Gastroesophageal sphincter (tissue), 4 donors: ENCODE measurements at regions not wholly inside any gene's neighbourhood (a gene's known extent, or its start where the extent isn't known, plus 50 kb on each side); places are given as distances from the start of the nearest gene placed in this dataset.

Experiments
- ATAC-seq: fragments of 150-250 bp; one replicate; pipeline ENCODE4 v1.9.1; 2016; ENCODE audit warnings: mild to moderate bottlenecking, moderate library complexity
- H3K27ac ChIP-seq, 4 donors: fragments of 200-600 bp; sonication (generic) in 3 of 4; 1 replicate in 3 of 4; 2 replicates in 1 of 4; pipeline ENCODE4 v1.5.1; 2016 to 2019
- H3K27me3 ChIP-seq: fragments of 200-600 bp; sonication (generic); one replicate; pipeline ENCODE4 v1.5.1; 2019
- H3K36me3 ChIP-seq, 2 donors: fragments of 200-600 bp; sonication (generic); one replicate each; pipeline ENCODE4 v1.5.1; 2019; ENCODE audit warnings: control low read depth in 1 of 2
- H3K4me1 ChIP-seq, 3 donors: fragments of 200-600 bp; sonication (generic); 1 replicate in 2 of 3; 2 replicates in 1 of 3; pipeline ENCODE4 v1.5.1; 2016 to 2019; ENCODE audit warnings: control low read depth in 2 of 3
- H3K4me3 ChIP-seq, 2 donors: fragments of 200-600 bp; sonication (generic); one replicate each; pipeline ENCODE4 v1.5.1; 2019; ENCODE audit warnings: mild to moderate bottlenecking in 1 of 2, moderate library complexity in 1 of 2
- H3K9me3 ChIP-seq, 3 donors: fragments of 200-600 bp; sonication (generic); one replicate each; pipeline ENCODE4 v1.5.1; 2017 to 2019; ENCODE audit warnings: control low read depth in 2 of 3
- CTCF ChIP-seq, 4 experiments: fragments of 200-600 bp in 2 of 4; fragments of 450-650 bp in 2 of 4; sonication (generic) in 1 of 4; IDR thresholded peaks; one replicate each; pipeline ENCODE4 v1.5.1; 2017 to 2019; ENCODE audit warnings: antibody characterized with exemption in 4 of 4, mild to moderate bottlenecking in 2 of 4, moderate library complexity in 2 of 4
- EP300 ChIP-seq: sonication (generic); formaldehyde crosslinking; IDR thresholded peaks from one replicate; pipeline ENCODE4 v1.6.1; 2017; ENCODE audit warnings: antibody characterized with exemption, mild to moderate bottlenecking
- POLR2A ChIP-seq, 2 donors: fragments of 450-650 bp; IDR thresholded peaks; one replicate each; pipeline ENCODE4 v1.6.1; 2017; ENCODE audit warnings: antibody characterized with exemption in 2 of 2, mild to moderate bottlenecking in 2 of 2, moderate library complexity in 1 of 2
- POLR2AphosphoS5 ChIP-seq: sonication (generic); formaldehyde crosslinking; IDR thresholded peaks from one replicate; pipeline ENCODE4 v1.6.1; 2017; ENCODE audit warnings: antibody characterized with exemption
- WGBS, 2 donors: methylation state at CpG; one replicate each; pipeline ENCODE4 v1.1.5; 2018; ENCODE audit warnings: low coverage in 1 of 2; 5-methylcytosine and 5-hydroxymethylcytosine counted together

GRCh38 chr6:167664678-167665660 lies 161.7 kb upstream of the AFDN start:
- no peaks in the 10 kb centered on the region for H3K27me3 ChIP-seq
- no peak overlapping the region for H3K27ac ChIP-seq
- no peak for ATAC-seq
- 65 to 83% methylated on average over 10 to 15 of the region's 15 CpGs for WGBS, 2 donors
- no peaks in the 10 kb centered on the region for H3K36me3 ChIP-seq
- no peak overlapping the region for H3K4me3 ChIP-seq
- H3K4me1 ChIP-seq = peaks cover 0 to 27% (median 16%) of the 10 kb centered on the region in 3 donors
- TF ChIP-seq POLR2A (IDR thresholded peaks at IDR 0.05) = no peak
- no peak for TF ChIP-seq POLR2AphosphoS5
- no peak for TF ChIP-seq CTCF (IDR thresholded peaks at IDR 0.05)
- no peak for TF ChIP-seq EP300
- H3K9me3 ChIP-seq = no peaks in the 10 kb centered on the region

- TF ChIP-seq POLR2A (IDR thresholded peaks at IDR 0.05) = no peak
- no peak for TF ChIP-seq EP300
- TF ChIP-seq CTCF (IDR thresholded peaks at IDR 0.05) = no peak
- TF ChIP-seq POLR2AphosphoS5 = no peak
- Histone ChIP-seq H3K4me1 (peaks cover 0 to 19% (median 10%) of the 10 kb centered on the region in 3 donors), H3K36me3 (no peaks in the 10 kb centered on the region), H3K27me3 (no peaks in the 10 kb centered on the region), H3K9me3 (no peaks in the 10 kb centered on the region), H3K27ac (no peak overlapping the region), H3K4me3 (no peak overlapping the region)
- no peak for ATAC-seq
- 56 to 64% methylated on average over 5 to 11 of the region's 19 CpGs for WGBS, 2 donors
Observed at GRCh38 chr6:167665698-167666330, 160.9 kb upstream of the AFDN start.

- H3K27me3 ChIP-seq = no peaks in the 10 kb centered on the region
Observed at GRCh38 chr6:167666571-167667203, 160.0 kb upstream of the AFDN start.

More at GRCh38 chr6:167666571-167667203, 160.0 kb upstream of the AFDN start:
- Histone ChIP-seq H3K4me1 (peaks cover 0 to 10% (median 4%) of the 10 kb centered on the region in 3 donors), H3K4me3 (no peak overlapping the region), H3K36me3 (no peaks in the 10 kb centered on the region), H3K9me3 (no peaks in the 10 kb centered on the region), H3K27ac (no peak overlapping the region)
- no peak for ATAC-seq
- TF ChIP-seq POLR2A (IDR thresholded peaks at IDR 0.05) = no peak
- no peak for TF ChIP-seq EP300
- no peak for TF ChIP-seq POLR2AphosphoS5
- no peak for TF ChIP-seq CTCF (IDR thresholded peaks at IDR 0.05)
- WGBS, 2 donors = 88 to 91% methylated on average over 11 to 13 of the region's 20 CpGs
